PC-3 (cell line): ENCODE measurements at regions not wholly inside any gene's neighbourhood (a gene's known extent, or its start where the extent isn't known, plus 50 kb on each side); places are given as distances from the start of the nearest gene placed in this dataset.

Source experiments
- CTCF ChIP-seq: fragments of 300-600 bp; sonication (generic); conservative IDR thresholded peaks from 2 replicates; pipeline ENCODE4 v1.5.1; 2017; ENCODE audit warnings: antibody characterized with exemption, low read depth, mild to moderate bottlenecking, low read length
- EZH2 ChIP-seq: fragments of 300-600 bp; sonication (generic); IDR thresholded peaks from one replicate; pipeline ENCODE4 v1.6.1; 2017; ENCODE audit warnings: antibody characterized with exemption, mild to moderate bottlenecking, low read length; ENCODE audit not compliant: unreplicated experiment

DNA sequence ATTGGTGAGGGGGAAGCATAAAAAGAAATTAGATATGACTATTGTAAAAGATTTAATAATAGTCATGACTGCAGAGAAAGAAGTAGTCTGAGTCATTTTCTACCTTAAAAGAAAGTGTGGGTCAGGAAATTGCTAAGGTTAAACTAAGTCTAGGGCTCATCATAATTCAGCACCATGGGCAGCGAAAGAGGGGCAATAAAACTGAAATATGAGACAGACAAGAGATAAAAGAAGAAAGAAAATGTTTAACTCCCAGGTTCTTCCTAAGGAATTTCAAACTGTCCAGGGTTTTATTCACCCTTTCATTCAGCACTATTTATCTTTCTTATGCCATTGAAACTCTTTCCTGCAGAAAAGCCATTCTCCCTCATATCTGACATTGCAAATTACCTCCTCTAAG, 114.4 kb upstream of the API5 start:
- TF ChIP-seq EZH2 (no peak), CTCF (no peak)
